ENCODE measurements at regions not wholly inside any gene's neighbourhood (a gene's known extent, or its start where the extent isn't known, plus 50 kb on each side); places are given as distances from the start of the nearest gene placed in this dataset.

DNA sequence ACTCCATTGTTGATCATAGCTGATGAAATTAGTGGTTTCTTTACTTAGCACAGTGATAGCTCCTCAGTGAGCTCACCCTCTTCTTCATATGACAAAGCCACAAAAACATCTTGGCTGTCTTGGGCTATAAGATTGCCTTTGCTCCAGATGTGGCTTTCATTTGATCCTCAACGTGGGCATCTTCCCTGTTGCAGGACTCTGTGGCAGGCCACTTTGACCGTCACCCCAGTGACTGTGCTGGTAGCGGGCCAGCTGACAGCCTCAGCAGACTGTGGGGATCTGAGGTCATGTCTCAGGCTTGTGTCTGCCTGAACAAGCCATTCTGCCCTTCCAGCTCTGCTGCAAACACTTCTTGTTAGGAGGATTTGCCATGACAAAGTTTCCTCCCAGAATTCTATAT, 422.2 kb downstream of the NR2F1-AS1 start:
- TF ChIP-seq, protein P1, sequence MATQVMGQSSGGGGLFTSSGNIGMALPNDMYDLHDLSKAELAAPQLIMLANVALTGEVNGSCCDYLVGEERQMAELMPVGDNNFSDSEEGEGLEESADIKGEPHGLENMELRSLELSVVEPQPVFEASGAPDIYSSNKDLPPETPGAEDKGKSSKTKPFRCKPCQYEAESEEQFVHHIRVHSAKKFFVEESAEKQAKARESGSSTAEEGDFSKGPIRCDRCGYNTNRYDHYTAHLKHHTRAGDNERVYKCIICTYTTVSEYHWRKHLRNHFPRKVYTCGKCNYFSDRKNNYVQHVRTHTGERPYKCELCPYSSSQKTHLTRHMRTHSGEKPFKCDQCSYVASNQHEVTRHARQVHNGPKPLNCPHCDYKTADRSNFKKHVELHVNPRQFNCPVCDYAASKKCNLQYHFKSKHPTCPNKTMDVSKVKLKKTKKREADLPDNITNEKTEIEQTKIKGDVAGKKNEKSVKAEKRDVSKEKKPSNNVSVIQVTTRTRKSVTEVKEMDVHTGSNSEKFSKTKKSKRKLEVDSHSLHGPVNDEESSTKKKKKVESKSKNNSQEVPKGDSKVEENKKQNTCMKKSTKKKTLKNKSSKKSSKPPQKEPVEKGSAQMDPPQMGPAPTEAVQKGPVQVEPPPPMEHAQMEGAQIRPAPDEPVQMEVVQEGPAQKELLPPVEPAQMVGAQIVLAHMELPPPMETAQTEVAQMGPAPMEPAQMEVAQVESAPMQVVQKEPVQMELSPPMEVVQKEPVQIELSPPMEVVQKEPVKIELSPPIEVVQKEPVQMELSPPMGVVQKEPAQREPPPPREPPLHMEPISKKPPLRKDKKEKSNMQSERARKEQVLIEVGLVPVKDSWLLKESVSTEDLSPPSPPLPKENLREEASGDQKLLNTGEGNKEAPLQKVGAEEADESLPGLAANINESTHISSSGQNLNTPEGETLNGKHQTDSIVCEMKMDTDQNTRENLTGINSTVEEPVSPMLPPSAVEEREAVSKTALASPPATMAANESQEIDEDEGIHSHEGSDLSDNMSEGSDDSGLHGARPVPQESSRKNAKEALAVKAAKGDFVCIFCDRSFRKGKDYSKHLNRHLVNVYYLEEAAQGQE (IDR thresholded peaks at IDR 0.05; ENCODE audit: borderline replicate concordance): no peak
- TF ChIP-seq, protein P2, sequence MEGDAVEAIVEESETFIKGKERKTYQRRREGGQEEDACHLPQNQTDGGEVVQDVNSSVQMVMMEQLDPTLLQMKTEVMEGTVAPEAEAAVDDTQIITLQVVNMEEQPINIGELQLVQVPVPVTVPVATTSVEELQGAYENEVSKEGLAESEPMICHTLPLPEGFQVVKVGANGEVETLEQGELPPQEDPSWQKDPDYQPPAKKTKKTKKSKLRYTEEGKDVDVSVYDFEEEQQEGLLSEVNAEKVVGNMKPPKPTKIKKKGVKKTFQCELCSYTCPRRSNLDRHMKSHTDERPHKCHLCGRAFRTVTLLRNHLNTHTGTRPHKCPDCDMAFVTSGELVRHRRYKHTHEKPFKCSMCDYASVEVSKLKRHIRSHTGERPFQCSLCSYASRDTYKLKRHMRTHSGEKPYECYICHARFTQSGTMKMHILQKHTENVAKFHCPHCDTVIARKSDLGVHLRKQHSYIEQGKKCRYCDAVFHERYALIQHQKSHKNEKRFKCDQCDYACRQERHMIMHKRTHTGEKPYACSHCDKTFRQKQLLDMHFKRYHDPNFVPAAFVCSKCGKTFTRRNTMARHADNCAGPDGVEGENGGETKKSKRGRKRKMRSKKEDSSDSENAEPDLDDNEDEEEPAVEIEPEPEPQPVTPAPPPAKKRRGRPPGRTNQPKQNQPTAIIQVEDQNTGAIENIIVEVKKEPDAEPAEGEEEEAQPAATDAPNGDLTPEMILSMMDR (IDR thresholded peaks at IDR 0.05; ENCODE audit: poor library complexity, severe bottlenecking): no peak
- TF ChIP-seq TAF1 (IDR thresholded peaks at IDR 0.05; ENCODE audit: low read depth) (no peak), MXI1 (conservative IDR thresholded peaks at IDR 0.05; ENCODE audit: poor library complexity, severe bottlenecking) (no peak), RAD21 (conservative IDR thresholded peaks at IDR 0.05) (no peak), EZH2 (IDR thresholded peaks at IDR 0.05; ENCODE audit: borderline replicate concordance, insufficient read depth, low read length, poor library complexity, severe bottlenecking) (no peak), POLR2AphosphoS5 (IDR thresholded peaks at IDR 0.05) (no peak), EP300 (conservative IDR thresholded peaks at IDR 0.05; ENCODE audit: poor library complexity, severe bottlenecking) (no peak), SMC3 (conservative IDR thresholded peaks at IDR 0.05; ENCODE audit: poor library complexity) (no peak)
- no peaks in the 10 kb centered on the region for H3K27me3 ChIP-seq (ENCODE audit: insufficient read depth, low read depth, low read length)
- no peaks in the 10 kb centered on the region for H4K20me1 ChIP-seq (ENCODE audit: insufficient read depth)
- no peak overlapping the region for H2AFZ ChIP-seq (ENCODE audit: low read depth, low read length)
- H3K36me3 ChIP-seq (ENCODE audit: insufficient read depth, low read length): no peaks in the 10 kb centered on the region
- no peaks in the 10 kb centered on the region for H3K9me3 ChIP-seq (ENCODE audit: low read length)
- H3K4me2 ChIP-seq (ENCODE audit: low read length): no peak overlapping the region
- no peak overlapping the region for H3K4me3 ChIP-seq (ENCODE audit: low read length)
- H3K27ac ChIP-seq (ENCODE audit: low read length): no peak overlapping the region
- H3K9ac ChIP-seq (ENCODE audit: low read length): no peak overlapping the region
- H3K79me2 ChIP-seq (replicated peaks; ENCODE audit: insufficient read depth, low read length): no peaks in the 10 kb centered on the region
- H3K9me2 ChIP-seq (ENCODE audit: insufficient read depth, low read length): no peaks in the 10 kb centered on the region
- H3F3A ChIP-seq (ENCODE audit: insufficient read depth, low read length, poor library complexity, severe bottlenecking): no peaks in the 10 kb centered on the region

DNA sequence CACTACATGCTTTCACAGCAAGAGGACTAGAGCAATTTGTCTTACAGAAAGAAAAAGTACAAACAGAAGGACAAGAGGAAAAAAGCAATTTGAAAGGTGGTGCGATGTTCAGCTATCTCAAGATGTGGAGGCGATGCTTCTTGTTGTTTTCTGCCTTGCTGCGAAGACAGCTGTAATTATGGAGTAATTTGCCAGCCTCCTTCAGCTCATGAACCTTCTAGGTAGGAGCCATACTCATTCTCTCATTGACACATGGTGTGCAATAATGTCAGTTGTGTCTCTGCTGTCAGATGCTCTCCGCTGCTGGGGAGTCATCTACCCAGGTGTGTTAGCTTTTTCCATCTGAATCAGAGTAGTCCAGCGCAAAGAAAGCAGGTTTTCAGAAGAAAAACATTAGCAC, 424.5 kb downstream of the NR2F1-AS1 start:
- TF ChIP-seq, protein P2 (IDR thresholded peaks at IDR 0.05; ENCODE audit: poor library complexity, severe bottlenecking): no peak
- TF ChIP-seq EZH2 (IDR thresholded peaks at IDR 0.05; ENCODE audit: borderline replicate concordance, insufficient read depth, low read length, poor library complexity, severe bottlenecking) (no peak), MXI1 (conservative IDR thresholded peaks at IDR 0.05; ENCODE audit: poor library complexity, severe bottlenecking) (no peak), EP300 (conservative IDR thresholded peaks at IDR 0.05; ENCODE audit: poor library complexity, severe bottlenecking) (peak; percentile 75), RAD21 (conservative IDR thresholded peaks at IDR 0.05) (no peak), POLR2AphosphoS5 (IDR thresholded peaks at IDR 0.05) (peak; percentile 81), TAF1 (IDR thresholded peaks at IDR 0.05; ENCODE audit: low read depth) (no peak), SMC3 (conservative IDR thresholded peaks at IDR 0.05; ENCODE audit: poor library complexity) (no peak)
- TF ChIP-seq, protein P1 (IDR thresholded peaks at IDR 0.05; ENCODE audit: borderline replicate concordance): no peak
- Histone ChIP-seq H3K9ac (ENCODE audit: low read length) (no peak overlapping the region), H3K4me2 (ENCODE audit: low read length) (no peak overlapping the region), H3K36me3 (ENCODE audit: insufficient read depth, low read length) (no peaks in the 10 kb centered on the region), H4K20me1 (ENCODE audit: insufficient read depth) (no peaks in the 10 kb centered on the region), H3K79me2 (replicated peaks; ENCODE audit: insufficient read depth, low read length) (no peaks in the 10 kb centered on the region), H3F3A (ENCODE audit: insufficient read depth, low read length, poor library complexity, severe bottlenecking) (no peaks in the 10 kb centered on the region), H2AFZ (ENCODE audit: low read depth, low read length) (no peak overlapping the region), H3K4me3 (ENCODE audit: low read length) (no peak overlapping the region), H3K27ac (ENCODE audit: low read length) (no peak overlapping the region), H3K9me3 (ENCODE audit: low read length) (no peaks in the 10 kb centered on the region), H3K27me3 (ENCODE audit: insufficient read depth, low read depth, low read length) (no peaks in the 10 kb centered on the region), H3K9me2 (ENCODE audit: insufficient read depth, low read length) (no peaks in the 10 kb centered on the region)
